LNCAP (cell line): ENCODE measurements at regions not wholly inside any gene's neighbourhood (a gene's known extent, or its start where the extent isn't known, plus 50 kb on each side); places are given as distances from the start of the nearest gene placed in this dataset.

Source experiments
- CTCF ChIP-seq: fragments of 450-650 bp; IDR thresholded peaks from 2 replicates; pipeline ENCODE4 v1.5.1; 2017; ENCODE audit warnings: mild to moderate bottlenecking

DNA sequence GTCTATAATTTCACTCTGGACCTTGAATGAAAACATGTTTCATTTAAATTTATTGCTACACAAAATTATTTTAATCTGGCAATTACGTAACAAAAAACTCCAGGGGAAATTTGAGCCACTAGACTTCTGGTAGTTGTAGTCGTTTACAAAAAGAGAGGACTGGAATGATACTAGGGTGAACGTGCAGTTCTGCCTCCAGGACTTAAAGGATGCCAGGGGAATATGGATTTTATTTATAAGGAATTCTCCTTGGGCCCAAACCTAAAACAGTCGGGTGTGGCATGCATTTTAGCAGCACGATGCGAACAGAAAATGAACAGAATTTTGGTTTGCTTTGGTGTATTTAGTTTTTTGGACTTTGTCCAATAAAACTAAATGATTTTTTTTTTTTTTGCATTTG, 76.9 kb downstream of the PRL start:
- no peak for TF ChIP-seq CTCF

GRCh38 chr6:22221211-22221610, 75.6 kb downstream of the PRL start:
- no peak for TF ChIP-seq CTCF

- no peak for TF ChIP-seq CTCF
Measured at GRCh38 chr6:22221630-22222029, 75.2 kb downstream of the PRL start.

GRCh38 chr6:22222469-22222868, 74.4 kb downstream of the PRL start:
- no peak for TF ChIP-seq CTCF

DNA sequence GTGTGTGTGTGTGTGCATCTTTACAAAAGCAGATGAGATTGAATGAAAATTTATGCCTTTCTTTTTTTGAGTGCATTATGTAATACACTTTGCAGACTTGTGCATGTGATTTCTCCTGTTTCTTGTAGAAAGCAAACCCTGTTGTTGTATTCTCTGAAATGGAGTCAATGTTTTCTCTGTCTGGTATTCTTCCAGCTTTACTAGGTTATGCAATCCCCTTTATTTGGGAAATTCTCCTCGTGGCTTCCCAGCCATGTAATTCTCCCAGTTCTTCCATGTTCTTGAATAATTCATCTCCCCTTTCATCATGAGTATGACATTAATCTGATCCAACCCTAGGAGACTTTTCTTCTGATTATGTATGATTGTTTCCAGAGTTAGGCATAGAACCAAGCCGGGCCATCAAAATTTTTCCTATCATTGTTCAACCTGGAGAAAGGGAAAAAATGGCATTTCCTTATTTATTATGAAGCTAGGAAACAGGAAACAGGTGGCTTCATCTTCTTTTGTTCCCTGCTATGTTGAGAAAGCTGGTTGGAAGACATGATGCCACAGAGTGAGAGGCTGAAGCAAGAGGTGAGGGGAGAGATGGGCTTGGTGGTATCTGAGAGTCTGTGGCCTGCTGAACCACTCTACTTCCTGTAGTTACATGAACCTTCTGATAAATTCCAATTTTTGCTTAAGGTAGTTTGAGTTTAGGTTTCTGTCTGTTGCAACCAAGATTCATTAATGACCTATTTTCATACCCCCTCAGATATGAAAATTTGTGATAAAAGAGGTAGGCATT, 68.8 kb downstream of the PRL start:
- no peak for TF ChIP-seq CTCF

DNA sequence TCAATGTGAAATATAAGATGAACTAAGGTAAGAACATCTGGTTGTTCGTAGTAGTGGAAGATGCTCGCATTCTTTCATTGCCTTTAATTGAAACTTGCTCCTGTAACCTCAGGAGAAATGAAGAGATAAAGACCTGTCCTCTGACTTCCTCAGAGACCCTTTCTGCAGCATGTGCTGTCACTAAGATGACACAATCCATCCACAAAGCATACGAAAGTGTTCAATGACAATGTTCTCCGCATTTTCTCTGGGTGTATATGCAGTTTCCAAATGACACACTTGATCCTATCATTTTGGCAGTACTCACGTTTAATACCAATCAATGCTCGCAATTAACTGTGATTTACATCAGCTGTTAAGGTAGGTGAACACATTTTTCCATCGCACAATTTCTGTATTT, 65.8 kb downstream of the PRL start:
- no peak for TF ChIP-seq CTCF

DNA sequence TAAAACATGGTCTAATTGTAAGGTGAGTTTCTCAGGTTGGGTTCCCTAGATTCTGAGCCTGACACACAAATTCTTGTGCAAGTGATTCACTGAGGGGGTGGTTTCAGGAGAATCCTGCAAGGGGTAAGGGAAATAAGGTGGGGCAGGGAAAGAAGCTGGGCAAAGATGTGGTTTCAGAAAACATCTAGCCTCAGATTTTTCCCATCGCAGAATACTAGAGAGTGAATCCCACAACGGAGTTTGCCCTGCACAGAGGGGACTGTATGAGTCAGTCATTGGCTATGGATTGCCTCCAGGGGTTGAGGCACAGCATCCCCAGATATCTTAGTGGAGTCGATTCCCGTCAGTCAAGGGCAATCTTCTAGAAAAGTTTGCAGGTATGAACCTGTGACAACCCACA, 65.2 kb downstream of the PRL start:
- no peak for TF ChIP-seq CTCF
